ENCODE measurements at regions not wholly inside any gene's neighbourhood (a gene's known extent, or its start where the extent isn't known, plus 50 kb on each side); places are given as distances from the start of the nearest gene placed in this dataset.

DNA sequence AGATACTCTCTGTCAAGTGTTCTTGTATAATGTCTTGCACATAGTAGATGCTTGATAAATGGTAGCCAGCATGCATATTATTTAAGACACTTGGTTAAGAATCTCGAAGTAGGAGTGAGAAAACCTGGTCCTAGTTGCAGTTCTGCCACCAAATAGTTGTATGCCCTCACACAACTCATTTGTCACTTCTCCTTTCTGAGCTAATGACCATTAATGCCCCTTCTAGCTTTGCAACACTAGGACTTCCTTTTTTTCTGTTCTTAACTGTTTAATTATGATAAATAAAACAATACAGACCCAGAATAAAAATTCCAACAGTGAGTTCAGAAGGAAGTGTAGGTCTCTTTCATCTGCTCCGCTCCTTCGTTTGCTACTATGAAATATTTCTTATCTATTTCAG, 453.6 kb downstream of the TMEM135 start:
- H3K9me3 Mint-ChIP-seq = peaks cover 10% of the 10 kb centered on the region
- no peak overlapping the region for H3K27ac Mint-ChIP-seq
- TF ChIP-seq RORB (CRISPR knock-in tag; IDR thresholded peaks at IDR 0.05) = no peak
- TF ChIP-seq MYBL2 (CRISPR knock-in tag; IDR thresholded peaks at IDR 0.05) = no peak
- TF ChIP-seq, protein P1, sequence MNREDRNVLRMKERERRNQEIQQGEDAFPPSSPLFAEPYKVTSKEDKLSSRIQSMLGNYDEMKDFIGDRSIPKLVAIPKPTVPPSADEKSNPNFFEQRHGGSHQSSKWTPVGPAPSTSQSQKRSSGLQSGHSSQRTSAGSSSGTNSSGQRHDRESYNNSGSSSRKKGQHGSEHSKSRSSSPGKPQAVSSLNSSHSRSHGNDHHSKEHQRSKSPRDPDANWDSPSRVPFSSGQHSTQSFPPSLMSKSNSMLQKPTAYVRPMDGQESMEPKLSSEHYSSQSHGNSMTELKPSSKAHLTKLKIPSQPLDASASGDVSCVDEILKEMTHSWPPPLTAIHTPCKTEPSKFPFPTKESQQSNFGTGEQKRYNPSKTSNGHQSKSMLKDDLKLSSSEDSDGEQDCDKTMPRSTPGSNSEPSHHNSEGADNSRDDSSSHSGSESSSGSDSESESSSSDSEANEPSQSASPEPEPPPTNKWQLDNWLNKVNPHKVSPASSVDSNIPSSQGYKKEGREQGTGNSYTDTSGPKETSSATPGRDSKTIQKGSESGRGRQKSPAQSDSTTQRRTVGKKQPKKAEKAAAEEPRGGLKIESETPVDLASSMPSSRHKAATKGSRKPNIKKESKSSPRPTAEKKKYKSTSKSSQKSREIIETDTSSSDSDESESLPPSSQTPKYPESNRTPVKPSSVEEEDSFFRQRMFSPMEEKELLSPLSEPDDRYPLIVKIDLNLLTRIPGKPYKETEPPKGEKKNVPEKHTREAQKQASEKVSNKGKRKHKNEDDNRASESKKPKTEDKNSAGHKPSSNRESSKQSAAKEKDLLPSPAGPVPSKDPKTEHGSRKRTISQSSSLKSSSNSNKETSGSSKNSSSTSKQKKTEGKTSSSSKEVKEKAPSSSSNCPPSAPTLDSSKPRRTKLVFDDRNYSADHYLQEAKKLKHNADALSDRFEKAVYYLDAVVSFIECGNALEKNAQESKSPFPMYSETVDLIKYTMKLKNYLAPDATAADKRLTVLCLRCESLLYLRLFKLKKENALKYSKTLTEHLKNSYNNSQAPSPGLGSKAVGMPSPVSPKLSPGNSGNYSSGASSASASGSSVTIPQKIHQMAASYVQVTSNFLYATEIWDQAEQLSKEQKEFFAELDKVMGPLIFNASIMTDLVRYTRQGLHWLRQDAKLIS (CRISPR knock-in tag; IDR thresholded peaks at IDR 0.05; ENCODE audit: borderline replicate concordance) = no peak
- TF ChIP-seq, protein P2, sequence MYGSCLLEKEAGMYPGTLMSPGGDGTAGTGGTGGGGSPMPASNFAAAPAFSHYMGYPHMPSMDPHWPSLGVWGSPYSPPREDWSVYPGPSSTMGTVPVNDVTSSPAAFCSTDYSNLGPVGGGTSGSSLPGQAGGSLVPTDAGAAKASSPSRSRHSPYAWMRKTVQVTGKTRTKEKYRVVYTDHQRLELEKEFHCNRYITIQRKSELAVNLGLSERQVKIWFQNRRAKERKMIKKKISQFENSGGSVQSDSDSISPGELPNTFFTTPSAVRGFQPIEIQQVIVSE (CRISPR knock-in tag; IDR thresholded peaks at IDR 0.05; ENCODE audit: borderline replicate concordance) = no peak
- TF ChIP-seq, protein P3, sequence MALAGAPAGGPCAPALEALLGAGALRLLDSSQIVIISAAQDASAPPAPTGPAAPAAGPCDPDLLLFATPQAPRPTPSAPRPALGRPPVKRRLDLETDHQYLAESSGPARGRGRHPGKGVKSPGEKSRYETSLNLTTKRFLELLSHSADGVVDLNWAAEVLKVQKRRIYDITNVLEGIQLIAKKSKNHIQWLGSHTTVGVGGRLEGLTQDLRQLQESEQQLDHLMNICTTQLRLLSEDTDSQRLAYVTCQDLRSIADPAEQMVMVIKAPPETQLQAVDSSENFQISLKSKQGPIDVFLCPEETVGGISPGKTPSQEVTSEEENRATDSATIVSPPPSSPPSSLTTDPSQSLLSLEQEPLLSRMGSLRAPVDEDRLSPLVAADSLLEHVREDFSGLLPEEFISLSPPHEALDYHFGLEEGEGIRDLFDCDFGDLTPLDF (CRISPR knock-in tag; IDR thresholded peaks at IDR 0.05) = no peak
- CTCF ChIA-PET = interaction anchor here (1.0 kb wide), 1 partner anchor 28 kb away, joined by 4 read pairs; no protein-coding TSS in a partner anchor
- peaks cover 25% of the 10 kb centered on the region for H3K27me3 Mint-ChIP-seq (ENCODE audit: low read depth)
- DNase-seq (ENCODE audit: low spot score) (no peak), ATAC-seq (no peak)
- H3K4me3 Mint-ChIP-seq = no peak overlapping the region
- H3K4me1 Mint-ChIP-seq = peaks cover 32% of the 10 kb centered on the region
- peaks cover 3% of the 10 kb centered on the region for H3K36me3 Mint-ChIP-seq
- POLR2A ChIA-PET = no interaction called here

DNA sequence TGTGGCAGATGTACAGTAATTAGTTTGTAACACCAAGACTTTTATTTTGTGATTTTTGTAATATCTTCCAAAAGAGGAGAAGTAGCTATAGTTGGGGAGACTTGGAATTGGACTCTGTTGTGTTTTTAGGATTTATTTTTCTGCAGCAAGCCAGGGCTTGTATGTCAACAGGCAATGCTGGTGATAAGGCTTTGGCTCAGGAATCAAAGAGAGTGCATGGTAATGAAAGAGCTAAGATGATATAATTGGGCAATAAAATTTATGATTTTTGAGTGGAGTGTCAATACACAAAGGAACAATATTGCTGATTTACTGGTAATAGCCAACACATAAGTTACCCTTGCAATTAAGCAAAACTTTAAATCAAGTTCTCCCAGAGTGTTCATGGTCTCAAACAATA, 452.9 kb downstream of the TMEM135 start:
- ChIA-PET CTCF (interaction anchor here (1.0 kb wide), 1 partner anchor 27 kb away, joined by 4 read pairs; no protein-coding TSS in a partner anchor), POLR2A (no interaction called here)
- peaks cover 22% of the 10 kb centered on the region for H3K27me3 Mint-ChIP-seq (ENCODE audit: low read depth)
- peaks cover 3% of the 10 kb centered on the region for H3K36me3 Mint-ChIP-seq
- TF ChIP-seq, protein P4, sequence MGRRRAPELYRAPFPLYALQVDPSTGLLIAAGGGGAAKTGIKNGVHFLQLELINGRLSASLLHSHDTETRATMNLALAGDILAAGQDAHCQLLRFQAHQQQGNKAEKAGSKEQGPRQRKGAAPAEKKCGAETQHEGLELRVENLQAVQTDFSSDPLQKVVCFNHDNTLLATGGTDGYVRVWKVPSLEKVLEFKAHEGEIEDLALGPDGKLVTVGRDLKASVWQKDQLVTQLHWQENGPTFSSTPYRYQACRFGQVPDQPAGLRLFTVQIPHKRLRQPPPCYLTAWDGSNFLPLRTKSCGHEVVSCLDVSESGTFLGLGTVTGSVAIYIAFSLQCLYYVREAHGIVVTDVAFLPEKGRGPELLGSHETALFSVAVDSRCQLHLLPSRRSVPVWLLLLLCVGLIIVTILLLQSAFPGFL (CRISPR knock-in tag; IDR thresholded peaks at IDR 0.05; ENCODE audit: borderline replicate concordance) = no peak
- DNase-seq (ENCODE audit: low spot score) (no peak), ATAC-seq (no peak)
- peaks cover 32% of the 10 kb centered on the region for H3K4me1 Mint-ChIP-seq
- no peak overlapping the region for H3K4me3 Mint-ChIP-seq
- H3K27ac Mint-ChIP-seq = no peak overlapping the region
- peaks cover 6% of the 10 kb centered on the region for H3K9me3 Mint-ChIP-seq

DNA sequence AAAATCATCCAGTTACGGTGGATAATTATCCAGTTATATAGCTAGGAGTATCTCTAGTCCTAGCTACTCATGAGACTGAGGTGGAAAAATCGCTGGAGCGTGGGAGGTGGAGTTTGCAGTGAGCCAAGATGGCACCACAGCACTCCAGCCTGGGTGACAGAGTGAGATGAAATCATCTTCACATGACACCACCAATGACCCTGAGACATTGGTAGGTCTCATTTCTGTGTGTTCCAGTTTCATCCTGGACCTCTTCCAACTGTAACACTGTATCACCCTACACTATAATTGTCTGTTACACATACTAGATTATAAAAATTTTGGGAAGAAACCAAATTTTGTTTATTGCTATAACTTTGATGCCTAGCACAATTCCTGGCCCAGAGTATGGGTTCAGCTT, 446.8 kb downstream of the TMEM135 start:
- Mint-ChIP-seq H3K9me3 (peaks cover 15% of the 10 kb centered on the region), H3K27me3 (ENCODE audit: low read depth) (no peaks in the 10 kb centered on the region)
- no peak for TF ChIP-seq ZBTB21 (CRISPR knock-in tag; IDR thresholded peaks at IDR 0.05; ENCODE audit: borderline replicate concordance)
- TF ChIP-seq, protein P5, sequence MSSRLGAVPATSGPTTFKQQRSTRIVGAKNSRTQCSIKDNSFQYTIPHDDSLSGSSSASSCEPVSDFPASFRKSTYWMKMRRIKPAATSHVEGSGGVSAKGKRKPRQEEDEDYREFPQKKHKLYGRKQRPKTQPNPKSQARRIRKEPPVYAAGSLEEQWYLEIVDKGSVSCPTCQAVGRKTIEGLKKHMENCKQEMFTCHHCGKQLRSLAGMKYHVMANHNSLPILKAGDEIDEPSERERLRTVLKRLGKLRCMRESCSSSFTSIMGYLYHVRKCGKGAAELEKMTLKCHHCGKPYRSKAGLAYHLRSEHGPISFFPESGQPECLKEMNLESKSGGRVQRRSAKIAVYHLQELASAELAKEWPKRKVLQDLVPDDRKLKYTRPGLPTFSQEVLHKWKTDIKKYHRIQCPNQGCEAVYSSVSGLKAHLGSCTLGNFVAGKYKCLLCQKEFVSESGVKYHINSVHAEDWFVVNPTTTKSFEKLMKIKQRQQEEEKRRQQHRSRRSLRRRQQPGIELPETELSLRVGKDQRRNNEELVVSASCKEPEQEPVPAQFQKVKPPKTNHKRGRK (CRISPR knock-in tag; IDR thresholded peaks at IDR 0.05; ENCODE audit: borderline replicate concordance) = no peak
- no peak for TF ChIP-seq OVOL2 (CRISPR knock-in tag; IDR thresholded peaks at IDR 0.05; ENCODE audit: borderline replicate concordance)
- TF ChIP-seq, protein P6, sequence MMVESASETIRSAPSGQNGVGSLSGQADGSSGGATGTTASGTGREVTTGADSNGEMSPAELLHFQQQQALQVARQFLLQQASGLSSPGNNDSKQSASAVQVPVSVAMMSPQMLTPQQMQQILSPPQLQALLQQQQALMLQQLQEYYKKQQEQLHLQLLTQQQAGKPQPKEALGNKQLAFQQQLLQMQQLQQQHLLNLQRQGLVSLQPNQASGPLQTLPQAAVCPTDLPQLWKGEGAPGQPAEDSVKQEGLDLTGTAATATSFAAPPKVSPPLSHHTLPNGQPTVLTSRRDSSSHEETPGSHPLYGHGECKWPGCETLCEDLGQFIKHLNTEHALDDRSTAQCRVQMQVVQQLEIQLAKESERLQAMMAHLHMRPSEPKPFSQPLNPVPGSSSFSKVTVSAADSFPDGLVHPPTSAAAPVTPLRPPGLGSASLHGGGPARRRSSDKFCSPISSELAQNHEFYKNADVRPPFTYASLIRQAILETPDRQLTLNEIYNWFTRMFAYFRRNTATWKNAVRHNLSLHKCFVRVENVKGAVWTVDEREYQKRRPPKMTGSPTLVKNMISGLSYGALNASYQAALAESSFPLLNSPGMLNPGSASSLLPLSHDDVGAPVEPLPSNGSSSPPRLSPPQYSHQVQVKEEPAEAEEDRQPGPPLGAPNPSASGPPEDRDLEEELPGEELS (CRISPR knock-in tag; IDR thresholded peaks at IDR 0.05) = no peak
- no peak for TF ChIP-seq SP1 (CRISPR knock-in tag; conservative IDR thresholded peaks at IDR 0.05)
- TF ChIP-seq, protein P7, sequence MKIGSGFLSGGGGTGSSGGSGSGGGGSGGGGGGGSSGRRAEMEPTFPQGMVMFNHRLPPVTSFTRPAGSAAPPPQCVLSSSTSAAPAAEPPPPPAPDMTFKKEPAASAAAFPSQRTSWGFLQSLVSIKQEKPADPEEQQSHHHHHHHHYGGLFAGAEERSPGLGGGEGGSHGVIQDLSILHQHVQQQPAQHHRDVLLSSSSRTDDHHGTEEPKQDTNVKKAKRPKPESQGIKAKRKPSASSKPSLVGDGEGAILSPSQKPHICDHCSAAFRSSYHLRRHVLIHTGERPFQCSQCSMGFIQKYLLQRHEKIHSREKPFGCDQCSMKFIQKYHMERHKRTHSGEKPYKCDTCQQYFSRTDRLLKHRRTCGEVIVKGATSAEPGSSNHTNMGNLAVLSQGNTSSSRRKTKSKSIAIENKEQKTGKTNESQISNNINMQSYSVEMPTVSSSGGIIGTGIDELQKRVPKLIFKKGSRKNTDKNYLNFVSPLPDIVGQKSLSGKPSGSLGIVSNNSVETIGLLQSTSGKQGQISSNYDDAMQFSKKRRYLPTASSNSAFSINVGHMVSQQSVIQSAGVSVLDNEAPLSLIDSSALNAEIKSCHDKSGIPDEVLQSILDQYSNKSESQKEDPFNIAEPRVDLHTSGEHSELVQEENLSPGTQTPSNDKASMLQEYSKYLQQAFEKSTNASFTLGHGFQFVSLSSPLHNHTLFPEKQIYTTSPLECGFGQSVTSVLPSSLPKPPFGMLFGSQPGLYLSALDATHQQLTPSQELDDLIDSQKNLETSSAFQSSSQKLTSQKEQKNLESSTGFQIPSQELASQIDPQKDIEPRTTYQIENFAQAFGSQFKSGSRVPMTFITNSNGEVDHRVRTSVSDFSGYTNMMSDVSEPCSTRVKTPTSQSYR (CRISPR knock-in tag; IDR thresholded peaks at IDR 0.05) = no peak
- TF ChIP-seq, protein P8, sequence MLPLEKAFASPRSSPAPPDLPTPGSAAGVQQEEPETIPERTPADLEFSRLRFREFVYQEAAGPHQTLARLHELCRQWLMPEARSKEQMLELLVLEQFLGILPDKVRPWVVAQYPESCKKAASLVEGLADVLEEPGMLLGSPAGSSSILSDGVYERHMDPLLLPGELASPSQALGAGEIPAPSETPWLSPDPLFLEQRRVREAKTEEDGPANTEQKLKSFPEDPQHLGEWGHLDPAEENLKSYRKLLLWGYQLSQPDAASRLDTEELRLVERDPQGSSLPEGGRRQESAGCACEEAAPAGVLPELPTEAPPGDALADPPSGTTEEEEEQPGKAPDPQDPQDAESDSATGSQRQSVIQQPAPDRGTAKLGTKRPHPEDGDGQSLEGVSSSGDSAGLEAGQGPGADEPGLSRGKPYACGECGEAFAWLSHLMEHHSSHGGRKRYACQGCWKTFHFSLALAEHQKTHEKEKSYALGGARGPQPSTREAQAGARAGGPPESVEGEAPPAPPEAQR (CRISPR knock-in tag; IDR thresholded peaks at IDR 0.05) = no peak
- no peak for TF ChIP-seq HMGA2 (CRISPR knock-in tag; IDR thresholded peaks at IDR 0.05)

More for the DNA sequence above, 446.8 kb downstream of the TMEM135 start:
- Mint-ChIP-seq H3K4me3 (no peak overlapping the region), H3K27ac (no peak overlapping the region), H3K36me3 (no peaks in the 10 kb centered on the region), H3K4me1 (no peaks in the 10 kb centered on the region)
- CTCF ChIA-PET = no interaction called here
- POLR2A ChIA-PET = no interaction called here
- DNase-seq (ENCODE audit: low spot score) (no peak), ATAC-seq (no peak)
